Activated CD4-positive, alpha-beta T cell treated with anti-CD3 and anti-CD28 coated beads, Interleukin-2, Interleukin-6, amounts not matched to agents 100 ng/mL and 50 ng/mL, durations not matched to agents 16 hours and 8 hours (primary cell): ENCODE measurements at regions not wholly inside any gene's neighbourhood (a gene's known extent, or its start where the extent isn't known, plus 50 kb on each side); places are given as distances from the start of the nearest gene placed in this dataset.

ENCODE experiments used
- DNase-seq: peaks from one replicate; pipeline ENCODE4 v3.0.0-alpha.2; 2020

- no peak for DNase-seq
Observed at GRCh38 chr5:77569409-77569808, 69.1 kb downstream of the OTP start.

- no peak for DNase-seq
Observed at GRCh38 chr5:77568555-77568954, 70.0 kb downstream of the OTP start.

GRCh38 chr5:77568082-77568481 is 70.4 kb downstream of the OTP start:
- no peak for DNase-seq

GRCh38 chr5:77563475-77563874 is 71.4 kb upstream of the WDR41 start:
- DNase-seq: no peak

GRCh38 chr5:77561965-77562364 is 69.8 kb upstream of the WDR41 start:
- DNase-seq: no peak

- peak; percentile 16 for DNase-seq
Observed at GRCh38 chr5:77560677-77561263, 68.7 kb upstream of the WDR41 start.

- no peak for DNase-seq
Observed at GRCh38 chr5:77558266-77558665, 66.2 kb upstream of the WDR41 start.

- no peak for DNase-seq
Observed at GRCh38 chr5:77550406-77550805, 58.3 kb upstream of the WDR41 start.

GRCh38 chr5:77545285-77545684 is 53.2 kb upstream of the WDR41 start:
- DNase-seq: no peak
